Naive thymus-derived CD4-positive, alpha-beta T cell (primary cell): ENCODE measurements at regions not wholly inside any gene's neighbourhood (a gene's known extent, or its start where the extent isn't known, plus 50 kb on each side); places are given as distances from the start of the nearest gene placed in this dataset.
"Not testable (repeated sequence)": the region's sequence is repeated elsewhere in the genome, so short reads cannot be mapped to it uniquely, and the experiment has no call there.

Experiments
- ATAC-seq: fragments of 150-1000 bp; cut with Tn5 transposase; 2 replicates; pipeline ENCODE4 v1.10.0; 2021; ENCODE audit warnings: mild to moderate bottlenecking, moderate library complexity
- CTCF ChIA-PET: fragments of 350-600 bp; sonication (Branson Sonifier 250); formaldehyde crosslinking; loops from one replicate; lab custom pipeline; 2021; ENCODE audit warnings: antibody characterized with exemption; lab: Charles Lee
- POLR2A ChIA-PET: fragments of 350-600 bp; sonication (Branson Sonifier 250); formaldehyde crosslinking; loops from one replicate; lab custom pipeline; 2021; ENCODE audit warnings: antibody characterized with exemption, inconsistent platforms; lab: Charles Lee
- DNase-seq, 9 donors: peaks; one replicate each; pipeline versions ENCODE4 v3.0.0 to v3.0.0-alpha.2; 2020 to 2022; ENCODE audit warnings: mixed read lengths in 1 of 9
- H3K27ac ChIP-seq: one replicate; pipeline ENCODE4 v1.7.0; 2013; ENCODE audit warnings: mild to moderate bottlenecking, low read depth, low read length, moderate library complexity
- H3K27me3 ChIP-seq, 2 donors: one replicate each; pipeline ENCODE4 v1.7.0; 2013; ENCODE audit warnings: low read length in 2 of 2, mild to moderate bottlenecking in 2 of 2, moderate library complexity in 2 of 2; ENCODE audit not compliant: control insufficient read depth in 2 of 2, insufficient read depth in 2 of 2
- H3K36me3 ChIP-seq, 3 experiments: 1 replicate in 2 of 3; 2 replicates in 1 of 3; pipeline ENCODE4 v1.7.0; 2013; ENCODE audit warnings: low read length in 3 of 3, mild to moderate bottlenecking in 3 of 3, moderate library complexity in 1 of 3; ENCODE audit not compliant: insufficient read depth in 3 of 3, control insufficient read depth in 2 of 3
- H3K4me1 ChIP-seq, 2 donors: one replicate each; pipeline ENCODE4 v1.7.0; 2013; ENCODE audit warnings: low read length in 2 of 2, mild to moderate bottlenecking in 2 of 2, moderate library complexity in 1 of 2; ENCODE audit not compliant: control insufficient read depth in 2 of 2, insufficient read depth in 2 of 2
- H3K4me3 ChIP-seq: 2 replicates; pipeline ENCODE4 v1.7.0; 2013; ENCODE audit warnings: mild to moderate bottlenecking, low read length
- H3K9me3 ChIP-seq, 3 experiments: 1 replicate in 2 of 3; 2 replicates in 1 of 3; pipeline ENCODE4 v1.7.0; 2013; ENCODE audit warnings: low read length in 3 of 3; ENCODE audit not compliant: control insufficient read depth in 2 of 3
- H3K27ac Mint-ChIP-seq, 9 donors: one replicate each; pipeline ENCODE4 v1.8.0; 2020 to 2022; ENCODE audit warnings: mixed read lengths in 9 of 9, mild to moderate bottlenecking in 8 of 9, moderate library complexity in 5 of 9, inconsistent platforms in 2 of 9
- H3K27me3 Mint-ChIP-seq, 5 donors: one replicate each; pipeline ENCODE4 v1.8.0; 2021 to 2022; ENCODE audit warnings: mixed read lengths in 5 of 5, mild to moderate bottlenecking in 1 of 5
- H3K36me3 Mint-ChIP-seq, 5 donors: one replicate each; pipeline ENCODE4 v1.8.0; 2020 to 2022; ENCODE audit warnings: mixed read lengths in 5 of 5, mild to moderate bottlenecking in 3 of 5, inconsistent platforms in 1 of 5
- H3K4me1 Mint-ChIP-seq, 7 donors: one replicate each; pipeline ENCODE4 v1.8.0; 2020 to 2022; ENCODE audit warnings: mixed read lengths in 7 of 7, mild to moderate bottlenecking in 3 of 7, inconsistent platforms in 1 of 7
- H3K4me3 Mint-ChIP-seq, 10 donors: one replicate each; pipeline ENCODE4 v1.8.0; 2020 to 2022; ENCODE audit warnings: mild to moderate bottlenecking in 10 of 10, mixed read lengths in 10 of 10, moderate library complexity in 6 of 10, inconsistent platforms in 2 of 10
- H3K9me3 Mint-ChIP-seq, 11 donors: one replicate each; pipeline ENCODE4 v1.8.0; 2020 to 2022; ENCODE audit warnings: mixed read lengths in 11 of 11, mild to moderate bottlenecking in 4 of 11, inconsistent platforms in 1 of 11, moderate library complexity in 1 of 11
- intact Hi-C, 2 donors: fragments of 100-400 bp; cut with micrococcal nuclease; formaldehyde crosslinking; loops; one replicate each; pipeline ENCODE4 v1.15.1; 2023

DNA sequence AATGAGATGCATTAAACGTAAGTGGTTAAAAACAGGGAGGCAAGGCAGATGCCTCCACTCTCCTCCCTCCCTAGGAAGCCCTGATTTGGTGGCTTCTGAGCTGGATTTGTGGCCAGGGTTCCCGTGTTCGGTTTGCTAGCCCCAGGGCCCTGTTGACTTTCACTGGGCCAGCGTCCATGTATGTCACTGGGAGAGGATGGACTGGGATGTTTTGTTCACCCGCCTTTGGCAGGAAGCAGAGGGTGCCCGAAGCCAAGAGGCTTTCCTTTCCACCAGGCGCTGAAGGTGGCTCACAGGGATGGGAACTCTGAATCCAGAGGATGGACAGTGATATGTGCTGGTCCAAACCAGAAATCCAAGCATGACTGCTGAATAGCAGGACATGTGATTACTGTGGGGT lies 146.6 kb downstream of the CSNK2A3 start:
- intact Hi-C loops = no loop called here
- no peak overlapping the region for H3K27ac ChIP-seq
- ChIA-PET POLR2A (no interaction called here), CTCF (interaction anchor here (0.7 kb wide), 2 partner anchors 169 to 183 kb away, joined by 3 read pairs; no protein-coding TSS in a partner anchor)
- no peak for DNase-seq
- no peaks in the 10 kb centered on the region for H3K36me3 ChIP-seq
- no peak overlapping the region for H3K4me3 ChIP-seq
- Mint-ChIP-seq H3K27ac (no peak overlapping the region), H3K4me1 (no peaks in the 10 kb centered on the region), H3K4me3 (no peak overlapping the region), H3K27me3 (peaks cover 5 to 39% (median 26%) of the 10 kb centered on the region in 5 donors), H3K9me3 (peaks cover 4 to 34% (median 12%) of the 10 kb centered on the region in 11 donors), H3K36me3 (peaks cover 0 to 14% (median 5%) of the 10 kb centered on the region in 5 donors)
- H3K9me3 ChIP-seq = peaks cover 0 to 4% (median 0%) of the 10 kb centered on the region in 3 experiments
- no peaks in the 10 kb centered on the region for H3K27me3 ChIP-seq
- ATAC-seq = no peak
- H3K4me1 ChIP-seq = no peaks in the 10 kb centered on the region

DNA sequence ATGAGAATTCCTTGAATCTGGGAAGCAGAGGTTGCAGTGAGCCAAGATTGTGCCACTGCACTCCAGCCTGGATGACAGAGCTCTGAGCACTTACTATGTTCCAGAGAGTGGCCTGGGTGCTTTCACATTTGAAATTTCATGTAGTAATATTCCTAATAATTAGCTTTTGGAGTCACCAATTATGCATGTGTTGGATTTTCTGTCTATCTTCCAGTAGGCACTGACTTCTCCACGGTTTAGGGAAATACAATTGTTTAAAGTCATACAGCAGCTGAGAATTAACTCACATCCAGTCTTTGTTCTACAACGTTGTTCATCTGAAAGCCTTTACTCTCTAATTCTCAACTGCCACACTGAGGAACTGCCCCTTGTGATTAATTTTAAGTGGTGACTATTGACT lies 150.2 kb downstream of the CSNK2A3 start:
- Histone ChIP-seq H3K4me1 (no peaks in the 10 kb centered on the region), H3K9me3 (peaks cover 0 to 4% (median 0%) of the 10 kb centered on the region in 3 experiments), H3K36me3 (no peaks in the 10 kb centered on the region), H3K4me3 (no peak overlapping the region), H3K27me3 (no peaks in the 10 kb centered on the region), H3K27ac (no peak overlapping the region)
- intact Hi-C loops = no loop called here
- peaks cover 3 to 28% (median 24%) of the 10 kb centered on the region in 5 donors for H3K27me3 Mint-ChIP-seq
- H3K4me3 Mint-ChIP-seq = no peak overlapping the region
- peaks cover 6 to 48% (median 13%) of the 10 kb centered on the region in 11 donors for H3K9me3 Mint-ChIP-seq
- DNase-seq (no peak), ATAC-seq (no peak)
- CTCF ChIA-PET = no interaction called here
- H3K36me3 Mint-ChIP-seq = peaks cover 0 to 14% (median 5%) of the 10 kb centered on the region in 5 donors
- POLR2A ChIA-PET = no interaction called here
- H3K4me1 Mint-ChIP-seq = no peaks in the 10 kb centered on the region
- H3K27ac Mint-ChIP-seq = no peak overlapping the region

DNA sequence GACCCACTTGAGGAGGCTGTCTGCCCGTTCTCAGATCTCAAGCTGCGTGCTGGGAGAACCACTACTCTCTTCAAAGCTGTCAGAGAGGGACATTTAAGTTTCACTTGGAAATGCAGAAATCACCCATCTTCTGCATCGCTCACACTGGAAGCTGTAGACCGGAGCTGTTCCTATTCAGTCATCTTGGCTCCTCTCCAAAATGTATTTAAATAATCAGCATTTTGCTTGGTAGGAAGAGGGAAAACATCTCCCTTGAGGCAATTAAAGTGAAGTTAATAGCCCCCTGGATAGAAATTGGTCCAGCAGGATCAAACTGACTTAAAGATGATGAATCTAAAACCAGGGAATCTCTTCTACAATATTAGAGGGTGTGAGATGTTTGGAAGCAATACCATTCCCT lies 151.7 kb downstream of the CSNK2A3 start:
- H3K4me1 ChIP-seq, H3K27me3 ChIP-seq, ATAC-seq, H3K36me3 ChIP-seq, DNase-seq, H3K4me3 Mint-ChIP-seq, H3K9me3 ChIP-seq, H3K27ac Mint-ChIP-seq, CTCF ChIA-PET, H3K27ac ChIP-seq, POLR2A ChIA-PET, H3K4me1 Mint-ChIP-seq, intact Hi-C loops, H3K4me3 ChIP-seq: not testable (repeated sequence)
- peaks cover 6 to 55% (median 13%) of the 10 kb centered on the region in 11 donors for H3K9me3 Mint-ChIP-seq
- peaks cover 0 to 14% (median 5%) of the 10 kb centered on the region in 5 donors for H3K36me3 Mint-ChIP-seq
- peaks cover 3 to 26% (median 24%) of the 10 kb centered on the region in 5 donors for H3K27me3 Mint-ChIP-seq

DNA sequence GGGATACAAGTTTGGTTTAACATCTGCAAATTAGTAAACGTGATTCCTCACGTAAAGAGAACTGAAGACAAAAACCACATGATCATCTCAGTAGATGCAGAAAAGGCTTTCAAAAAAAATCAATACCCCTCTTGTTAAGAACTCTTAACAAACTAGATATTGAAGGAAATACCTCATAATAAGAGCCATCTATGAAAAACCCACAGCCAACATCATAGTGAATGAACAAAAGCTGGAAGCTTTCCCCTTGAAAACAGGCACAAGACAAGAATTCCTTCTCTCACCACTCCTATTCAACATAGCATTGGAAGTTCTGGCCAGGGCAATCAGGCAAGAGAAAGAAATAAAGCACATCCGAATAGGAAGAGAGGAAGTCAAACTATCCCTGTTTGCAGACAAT lies 160.5 kb downstream of the CSNK2A3 start:
- no peak for DNase-seq
- no peak for ATAC-seq

DNA sequence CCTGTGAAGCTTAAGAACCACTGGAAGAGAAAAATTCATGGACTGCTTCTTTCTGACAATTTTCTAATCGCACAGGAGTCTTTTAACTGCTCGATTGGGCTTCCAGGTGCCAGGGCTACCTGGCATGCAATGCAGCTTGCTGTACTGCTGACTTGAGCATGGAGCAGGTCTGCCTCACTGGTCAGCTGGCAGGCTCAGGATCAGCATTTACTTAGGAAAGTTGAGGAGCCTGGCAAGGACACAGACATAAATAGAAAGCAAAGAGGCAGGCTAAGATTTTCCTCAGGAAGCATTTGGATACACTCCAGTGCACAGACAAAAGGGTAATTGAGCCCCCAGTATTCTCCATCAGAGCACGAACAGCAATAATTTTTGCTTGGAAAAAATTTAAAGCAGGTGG lies 163.5 kb downstream of the CSNK2A3 start:
- Mint-ChIP-seq H3K9me3 (peaks cover 2 to 33% (median 18%) of the 10 kb centered on the region in 11 donors), H3K4me1 (no peaks in the 10 kb centered on the region), H3K36me3 (peaks cover 0 to 14% (median 10%) of the 10 kb centered on the region in 5 donors), H3K27ac (no peak overlapping the region), H3K4me3 (no peak overlapping the region), H3K27me3 (peaks cover 5 to 23% (median 7%) of the 10 kb centered on the region in 5 donors)
- Histone ChIP-seq H3K4me3 (no peak overlapping the region), H3K36me3 (no peaks in the 10 kb centered on the region), H3K27me3 (no peaks in the 10 kb centered on the region), H3K4me1 (no peaks in the 10 kb centered on the region), H3K9me3 (no peaks in the 10 kb centered on the region), H3K27ac (no peak overlapping the region)
- intact Hi-C loops = no loop called here
- DNase-seq = no peak
- ChIA-PET POLR2A (no interaction called here), CTCF (no interaction called here)
- no peak for ATAC-seq

More for the DNA sequence above, 160.5 kb downstream of the CSNK2A3 start:
- H3K4me1 Mint-ChIP-seq = no peaks in the 10 kb centered on the region
- Histone ChIP-seq H3K4me3 (no peak overlapping the region), H3K27ac (no peak overlapping the region), H3K36me3 (no peaks in the 10 kb centered on the region), H3K4me1 (no peaks in the 10 kb centered on the region), H3K9me3 (no peaks in the 10 kb centered on the region), H3K27me3 (no peaks in the 10 kb centered on the region)
- peaks cover 2 to 37% (median 19%) of the 10 kb centered on the region in 11 donors for H3K9me3 Mint-ChIP-seq
- no peak overlapping the region for H3K27ac Mint-ChIP-seq
- intact Hi-C loops = no loop called here
- no peak overlapping the region for H3K4me3 Mint-ChIP-seq
- peaks cover 0 to 14% (median 10%) of the 10 kb centered on the region in 5 donors for H3K36me3 Mint-ChIP-seq
- ChIA-PET POLR2A (no interaction called here), CTCF (no interaction called here)
- H3K27me3 Mint-ChIP-seq = peaks cover 5 to 23% (median 7%) of the 10 kb centered on the region in 5 donors

DNA sequence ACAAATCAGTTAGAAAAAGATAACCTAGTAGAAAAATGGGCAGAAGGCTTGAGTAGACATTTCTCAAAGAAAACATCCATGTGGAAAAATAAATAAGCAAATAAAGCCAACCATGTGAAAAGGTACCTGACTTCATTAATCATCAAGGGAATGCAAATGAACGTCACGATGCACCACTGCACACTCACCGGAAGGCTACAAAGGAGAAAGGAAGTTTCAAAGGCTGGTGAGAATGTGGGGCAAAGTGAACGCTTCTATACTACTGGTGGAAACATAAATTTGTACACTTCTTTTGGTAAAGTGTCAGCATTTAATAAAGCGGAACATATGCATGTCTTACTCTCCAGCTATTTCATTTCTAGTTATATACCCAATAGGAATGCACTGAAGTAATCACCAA lies 166.8 kb downstream of the CSNK2A3 start:
- Histone ChIP-seq H3K27ac (no peak overlapping the region), H3K9me3 (no peaks in the 10 kb centered on the region), H3K4me3 (no peak overlapping the region), H3K4me1 (no peaks in the 10 kb centered on the region), H3K27me3 (no peaks in the 10 kb centered on the region), H3K36me3 (no peaks in the 10 kb centered on the region)
- Mint-ChIP-seq H3K36me3 (peaks cover 0 to 10% (median 5%) of the 10 kb centered on the region in 5 donors), H3K9me3 (peaks cover under 1 to 17% (median 10%) of the 10 kb centered on the region in 11 donors), H3K27me3 (peaks cover under 1 to 17% (median 11%) of the 10 kb centered on the region in 5 donors), H3K27ac (no peak overlapping the region), H3K4me3 (no peak overlapping the region), H3K4me1 (no peaks in the 10 kb centered on the region)
- ChIA-PET CTCF (interaction anchor here (1.2 kb wide), 1 partner anchor 158 kb away, joined by 4 read pairs; no protein-coding TSS in a partner anchor), POLR2A (no interaction called here)
- intact Hi-C loops = no loop called here
- DNase-seq = no peak
- no peak for ATAC-seq

DNA sequence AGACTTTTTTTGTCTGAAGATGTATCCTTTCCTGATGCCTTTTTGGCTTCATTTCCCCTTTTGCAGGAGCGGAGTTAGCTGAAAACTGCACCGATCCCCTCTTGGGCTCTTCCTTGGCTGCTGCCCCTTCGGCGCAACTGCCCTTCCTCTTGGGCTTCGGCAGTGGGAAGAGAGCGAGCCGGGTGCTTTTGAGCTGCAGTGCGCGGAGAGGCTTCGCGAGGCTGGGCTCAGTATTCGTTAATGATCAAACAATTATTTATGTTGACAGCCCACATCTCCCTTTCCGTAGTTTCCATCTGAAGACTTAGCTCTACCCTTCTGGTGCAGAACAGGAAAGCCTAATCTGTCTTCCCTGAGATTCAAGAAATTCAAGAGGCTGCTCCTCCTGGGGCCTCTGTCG lies 170.8 kb downstream of the CSNK2A3 start:
- H3K27ac Mint-ChIP-seq = no peak overlapping the region
- no peaks in the 10 kb centered on the region for H3K27me3 ChIP-seq
- no peak overlapping the region for H3K27ac ChIP-seq
- no peaks in the 10 kb centered on the region for H3K9me3 Mint-ChIP-seq
- peaks cover 4 to 10% (median 6%) of the 10 kb centered on the region in 5 donors for H3K27me3 Mint-ChIP-seq
- intact Hi-C loops = no loop called here
- ATAC-seq (no peak), DNase-seq (no peak)
- H3K4me1 ChIP-seq = no peaks in the 10 kb centered on the region
- no peaks in the 10 kb centered on the region for H3K9me3 ChIP-seq
- POLR2A ChIA-PET = interaction anchor here (0.7 kb wide), 1 partner anchor 403 kb away, joined by 3 read pairs; no protein-coding TSS in a partner anchor
- CTCF ChIA-PET = no interaction called here
- no peak overlapping the region for H3K4me3 Mint-ChIP-seq
- H3K4me3 ChIP-seq = no peak overlapping the region
- no peaks in the 10 kb centered on the region for H3K36me3 ChIP-seq
- H3K4me1 Mint-ChIP-seq = no peaks in the 10 kb centered on the region
- no peaks in the 10 kb centered on the region for H3K36me3 Mint-ChIP-seq
